Osteoblast (primary cell): ENCODE measurements at regions not wholly inside any gene's neighbourhood (a gene's known extent, or its start where the extent isn't known, plus 50 kb on each side); places are given as distances from the start of the nearest gene placed in this dataset.

Experiments used
- DNase-seq: peaks from one replicate; pipeline ENCODE4 v3.0.0; 2011; ENCODE audit warnings: low spot score, mixed read lengths; ENCODE audit not compliant: insufficient read length; ENCODE audit errors: missing footprints
- H2AFZ ChIP-seq: 2 replicates; pipeline ENCODE4 v1.6.0; 2011; ENCODE audit warnings: mild to moderate bottlenecking, low read length
- H3K27ac ChIP-seq: 2 replicates; pipeline ENCODE4 v1.5.1; 2011; ENCODE audit warnings: mild to moderate bottlenecking, low read depth, low read length, moderate library complexity
- H3K27me3 ChIP-seq: 2 replicates; pipeline ENCODE4 v1.6.0; 2012; ENCODE audit warnings: mild to moderate bottlenecking, control low read depth, inconsistent platforms, low read length, moderate library complexity; ENCODE audit not compliant: insufficient read depth
- H3K36me3 ChIP-seq: 2 replicates; pipeline ENCODE4 v1.5.1; 2011; ENCODE audit warnings: mild to moderate bottlenecking, low read length, control low read depth, moderate library complexity; ENCODE audit not compliant: insufficient read depth
- H3K4me1 ChIP-seq: 2 replicates; pipeline ENCODE4 v1.5.1; 2011; ENCODE audit warnings: mild to moderate bottlenecking, low read length, control low read depth, moderate library complexity; ENCODE audit not compliant: insufficient read depth
- H3K4me2 ChIP-seq: 2 replicates; pipeline ENCODE4 v1.6.0; 2011; ENCODE audit warnings: mild to moderate bottlenecking, low read length; ENCODE audit not compliant: insufficient read depth
- H3K4me3 ChIP-seq: fragments of 200-600 bp; sonication (generic); 3 replicates; pipeline ENCODE4 v1.5.1; 2012; ENCODE audit warnings: mild to moderate bottlenecking, low read length, inconsistent platforms; ENCODE audit not compliant: insufficient read depth
- H3K79me2 ChIP-seq: 2 replicates; pipeline ENCODE4 v1.6.0; 2012; ENCODE audit warnings: mild to moderate bottlenecking, low read length, control low read depth, inconsistent platforms; ENCODE audit not compliant: insufficient read depth
- H3K9me3 ChIP-seq: 2 replicates; pipeline ENCODE4 v1.5.1; 2011; ENCODE audit warnings: low read depth, low read length, control low read depth
- H4K20me1 ChIP-seq: 2 replicates; pipeline ENCODE4 v1.6.0; 2012; ENCODE audit warnings: mild to moderate bottlenecking, low read length, control low read depth; ENCODE audit not compliant: insufficient read depth
- TF ChIP-seq, protein P1 (sequence below): IDR thresholded peaks from 2 replicates; pipeline ENCODE4 v1.5.1; 2011; ENCODE audit warnings: mild to moderate bottlenecking, low read depth, low read length, moderate library complexity; ENCODE audit errors: extremely low read depth

- Histone ChIP-seq H3K27me3 (no peaks in the 10 kb centered on the region), H3K4me2 (peak overlapping the region; percentile 82), H3K27ac (peak overlapping the region; percentile 99)
These were observed 539.3 kb downstream of the SOX6 start for GRCh38 chr11:15817001-15817400.

DNA sequence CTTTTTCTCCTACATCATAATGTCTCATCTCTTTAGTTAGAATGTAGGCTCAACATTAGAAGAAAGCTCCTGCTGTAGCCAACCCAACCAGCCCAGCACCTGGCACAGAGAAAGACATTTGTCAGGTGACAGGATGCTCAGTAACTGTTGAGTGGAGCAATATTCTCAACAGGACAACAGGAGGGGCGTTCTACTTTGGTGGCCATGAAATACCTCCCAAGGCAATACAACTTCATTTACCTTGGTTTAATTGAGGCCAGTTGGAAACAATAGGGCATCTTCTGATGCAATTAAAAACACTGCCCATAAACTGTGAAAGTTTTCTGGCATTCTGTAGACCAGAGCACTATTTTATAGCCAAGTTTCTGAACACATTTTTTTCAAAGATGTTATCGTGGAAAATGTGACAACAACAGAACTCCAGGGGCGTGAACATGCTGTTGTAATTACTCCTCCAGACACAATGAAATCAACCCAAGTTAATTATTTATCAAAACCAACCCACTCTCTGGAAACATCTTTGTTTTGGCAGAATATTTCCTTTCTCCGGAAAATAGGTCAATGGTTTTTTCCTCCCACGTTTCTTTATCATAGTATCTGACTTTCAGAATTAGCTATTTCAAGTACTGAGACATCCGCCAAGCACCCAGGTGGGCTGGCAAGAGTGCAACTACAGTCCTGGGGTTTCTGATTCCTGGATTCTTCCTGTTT lies 538.1 kb downstream of the SOX6 start:
- TF ChIP-seq, protein P1, sequence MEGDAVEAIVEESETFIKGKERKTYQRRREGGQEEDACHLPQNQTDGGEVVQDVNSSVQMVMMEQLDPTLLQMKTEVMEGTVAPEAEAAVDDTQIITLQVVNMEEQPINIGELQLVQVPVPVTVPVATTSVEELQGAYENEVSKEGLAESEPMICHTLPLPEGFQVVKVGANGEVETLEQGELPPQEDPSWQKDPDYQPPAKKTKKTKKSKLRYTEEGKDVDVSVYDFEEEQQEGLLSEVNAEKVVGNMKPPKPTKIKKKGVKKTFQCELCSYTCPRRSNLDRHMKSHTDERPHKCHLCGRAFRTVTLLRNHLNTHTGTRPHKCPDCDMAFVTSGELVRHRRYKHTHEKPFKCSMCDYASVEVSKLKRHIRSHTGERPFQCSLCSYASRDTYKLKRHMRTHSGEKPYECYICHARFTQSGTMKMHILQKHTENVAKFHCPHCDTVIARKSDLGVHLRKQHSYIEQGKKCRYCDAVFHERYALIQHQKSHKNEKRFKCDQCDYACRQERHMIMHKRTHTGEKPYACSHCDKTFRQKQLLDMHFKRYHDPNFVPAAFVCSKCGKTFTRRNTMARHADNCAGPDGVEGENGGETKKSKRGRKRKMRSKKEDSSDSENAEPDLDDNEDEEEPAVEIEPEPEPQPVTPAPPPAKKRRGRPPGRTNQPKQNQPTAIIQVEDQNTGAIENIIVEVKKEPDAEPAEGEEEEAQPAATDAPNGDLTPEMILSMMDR: no peak
- no peak overlapping the region for H3K4me2 ChIP-seq
- no peaks in the 10 kb centered on the region for H3K27me3 ChIP-seq
- no peaks in the 10 kb centered on the region for H4K20me1 ChIP-seq
- no peaks in the 10 kb centered on the region for H3K9me3 ChIP-seq
- H2AFZ ChIP-seq: no peak overlapping the region
- H3K27ac ChIP-seq: no peak overlapping the region
- peaks cover 31% of the 10 kb centered on the region for H3K4me1 ChIP-seq
- no peaks in the 10 kb centered on the region for H3K79me2 ChIP-seq
- no peaks in the 10 kb centered on the region for H3K36me3 ChIP-seq
- no peak overlapping the region for H3K4me3 ChIP-seq
- no peak for DNase-seq

More at GRCh38 chr11:15817001-15817400, 539.3 kb downstream of the SOX6 start:
- H3K4me3 ChIP-seq: peak overlapping the region; percentile 40
- no peaks in the 10 kb centered on the region for H3K36me3 ChIP-seq
- no peak for DNase-seq
- H3K9me3 ChIP-seq: no peaks in the 10 kb centered on the region
- H3K4me1 ChIP-seq: peaks cover 31% of the 10 kb centered on the region
- H4K20me1 ChIP-seq: no peaks in the 10 kb centered on the region
- H2AFZ ChIP-seq: peak overlapping the region; percentile 48
- no peaks in the 10 kb centered on the region for H3K79me2 ChIP-seq
- TF ChIP-seq, protein P1: no peak

DNA sequence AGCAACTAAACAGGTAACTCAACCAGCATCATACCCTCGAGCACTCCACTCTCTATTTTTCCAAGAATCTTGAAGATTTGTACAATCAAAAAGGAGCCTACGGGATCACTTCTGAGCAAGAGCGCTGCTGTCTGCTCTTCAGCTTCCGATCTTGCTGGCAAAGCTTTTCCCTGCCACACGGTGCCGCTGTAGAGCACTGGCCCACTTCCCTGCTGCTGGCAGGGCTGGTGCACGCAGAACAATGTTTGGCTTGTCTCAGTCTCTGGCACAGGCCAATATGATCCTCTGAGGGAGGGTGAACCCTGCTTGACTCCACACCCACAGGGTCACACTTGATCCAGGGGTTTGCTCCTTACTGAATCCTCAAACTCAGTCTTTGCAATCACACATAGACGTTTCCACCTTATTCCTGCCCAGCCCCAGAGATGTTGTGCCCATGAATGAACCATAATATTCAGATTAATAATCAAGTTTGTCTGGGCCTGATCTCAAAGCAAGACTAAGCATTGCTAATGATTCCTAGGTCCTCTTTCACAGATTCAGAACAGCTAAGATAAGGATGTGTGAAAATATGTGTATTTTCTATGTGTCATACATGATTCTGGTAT lies 536.6 kb downstream of the SOX6 start:
- Histone ChIP-seq H3K4me2 (no peak overlapping the region), H4K20me1 (no peaks in the 10 kb centered on the region), H3K36me3 (no peaks in the 10 kb centered on the region), H3K4me1 (peaks cover 34% of the 10 kb centered on the region), H3K9me3 (no peaks in the 10 kb centered on the region), H3K27ac (no peak overlapping the region), H3K27me3 (no peaks in the 10 kb centered on the region), H3K79me2 (no peaks in the 10 kb centered on the region), H2AFZ (no peak overlapping the region), H3K4me3 (no peak overlapping the region)
- DNase-seq: peak; percentile 46
- TF ChIP-seq, protein P1: peak; percentile 90

GRCh38 chr11:15821451-15821850 lies 534.9 kb downstream of the SOX6 start:
- no peak for DNase-seq
- no peaks in the 10 kb centered on the region for H3K36me3 ChIP-seq
- no peaks in the 10 kb centered on the region for H3K27me3 ChIP-seq
- TF ChIP-seq, protein P1: no peak
- H2AFZ ChIP-seq: no peak overlapping the region
- peaks cover 22% of the 10 kb centered on the region for H3K4me1 ChIP-seq
- no peaks in the 10 kb centered on the region for H4K20me1 ChIP-seq
- H3K27ac ChIP-seq: no peak overlapping the region
- no peaks in the 10 kb centered on the region for H3K9me3 ChIP-seq
- H3K79me2 ChIP-seq: no peaks in the 10 kb centered on the region
- no peak overlapping the region for H3K4me3 ChIP-seq
- H3K4me2 ChIP-seq: no peak overlapping the region
